ENCODE measurements at regions not wholly inside any gene's neighbourhood (a gene's known extent, or its start where the extent isn't known, plus 50 kb on each side); places are given as distances from the start of the nearest gene placed in this dataset.
"Not testable (repeated sequence)": the region's sequence is repeated elsewhere in the genome, so short reads cannot be mapped to it uniquely, and the experiment has no call there.

DNA sequence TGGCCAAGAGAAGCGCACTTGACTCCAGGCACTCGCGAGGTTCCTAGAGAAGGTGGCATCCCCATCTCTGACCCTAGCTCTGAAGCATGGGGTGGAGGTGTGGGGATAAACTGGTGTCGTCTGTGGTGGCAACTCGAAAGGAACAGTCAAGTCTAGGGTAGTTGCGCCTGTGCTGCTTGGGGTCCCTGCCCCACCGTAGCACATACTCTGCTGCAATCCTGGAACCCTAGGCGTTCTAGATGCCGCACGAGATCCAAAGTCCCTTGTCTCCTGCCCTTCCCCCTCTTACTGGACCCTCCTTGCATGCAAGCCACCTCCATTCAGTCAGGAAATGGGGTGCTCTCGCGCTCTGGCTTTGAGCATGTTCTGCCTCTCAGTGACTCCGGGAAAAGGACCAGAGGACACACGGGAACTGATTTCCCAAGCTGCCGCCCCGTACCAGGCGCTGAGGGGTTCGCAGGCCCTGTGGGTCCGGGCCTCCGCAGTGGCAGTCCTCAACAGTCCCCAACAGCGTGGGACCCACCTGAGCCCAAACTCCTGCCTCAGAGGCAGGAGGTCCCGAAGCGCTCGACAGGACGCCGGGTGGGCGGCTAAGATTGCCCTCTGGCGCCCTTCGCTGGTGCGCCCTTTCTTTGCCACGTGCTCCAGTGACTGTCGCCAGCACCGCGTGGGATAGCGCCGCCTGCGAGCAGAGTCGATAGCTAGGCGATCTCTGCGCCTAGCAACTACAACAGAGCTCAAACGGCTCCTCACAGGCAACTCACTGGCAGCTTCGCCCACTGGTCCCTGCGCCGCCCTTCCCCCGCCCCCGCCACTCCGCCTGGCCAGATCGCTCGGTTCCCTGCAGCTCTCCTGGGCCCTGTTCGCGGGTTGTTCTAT is 452.0 kb downstream of the REEP3 start:
- no peak for DNase-seq (ENCODE audit: low read depth)
- TF ChIP-seq, protein P1, sequence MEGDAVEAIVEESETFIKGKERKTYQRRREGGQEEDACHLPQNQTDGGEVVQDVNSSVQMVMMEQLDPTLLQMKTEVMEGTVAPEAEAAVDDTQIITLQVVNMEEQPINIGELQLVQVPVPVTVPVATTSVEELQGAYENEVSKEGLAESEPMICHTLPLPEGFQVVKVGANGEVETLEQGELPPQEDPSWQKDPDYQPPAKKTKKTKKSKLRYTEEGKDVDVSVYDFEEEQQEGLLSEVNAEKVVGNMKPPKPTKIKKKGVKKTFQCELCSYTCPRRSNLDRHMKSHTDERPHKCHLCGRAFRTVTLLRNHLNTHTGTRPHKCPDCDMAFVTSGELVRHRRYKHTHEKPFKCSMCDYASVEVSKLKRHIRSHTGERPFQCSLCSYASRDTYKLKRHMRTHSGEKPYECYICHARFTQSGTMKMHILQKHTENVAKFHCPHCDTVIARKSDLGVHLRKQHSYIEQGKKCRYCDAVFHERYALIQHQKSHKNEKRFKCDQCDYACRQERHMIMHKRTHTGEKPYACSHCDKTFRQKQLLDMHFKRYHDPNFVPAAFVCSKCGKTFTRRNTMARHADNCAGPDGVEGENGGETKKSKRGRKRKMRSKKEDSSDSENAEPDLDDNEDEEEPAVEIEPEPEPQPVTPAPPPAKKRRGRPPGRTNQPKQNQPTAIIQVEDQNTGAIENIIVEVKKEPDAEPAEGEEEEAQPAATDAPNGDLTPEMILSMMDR (conservative IDR thresholded peaks at IDR 0.05; ENCODE audit: low read depth, low read length), result no peak
- no peak overlapping the region for H3K4me3 ChIP-seq (ENCODE audit: low read depth, low read length)

DNA sequence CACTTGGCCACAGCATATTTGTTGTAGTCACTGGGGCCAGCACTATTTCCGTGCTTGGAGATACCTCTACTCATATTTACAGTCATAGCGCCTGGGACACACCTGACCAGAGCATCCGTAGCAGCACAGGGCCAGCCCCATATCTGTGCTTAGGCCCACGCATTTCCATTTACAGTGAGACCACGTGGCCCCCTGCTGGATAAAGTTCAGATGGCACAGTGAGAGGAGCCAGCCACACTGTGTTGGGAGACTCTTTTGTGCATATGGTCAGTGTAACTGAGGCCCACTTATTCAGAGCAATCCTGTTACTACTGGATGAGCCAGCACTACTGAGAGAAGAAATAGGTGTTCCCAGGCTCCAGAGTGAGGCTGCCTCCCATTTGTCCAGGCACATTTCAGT is 455.3 kb downstream of the REEP3 start:
- peak; percentile 38 for DNase-seq (ENCODE audit: low read depth)
- no peak overlapping the region for H3K4me3 ChIP-seq (ENCODE audit: low read depth, low read length)
- TF ChIP-seq, protein P1 (conservative IDR thresholded peaks at IDR 0.05; ENCODE audit: low read depth, low read length), result peak; percentile 61

DNA sequence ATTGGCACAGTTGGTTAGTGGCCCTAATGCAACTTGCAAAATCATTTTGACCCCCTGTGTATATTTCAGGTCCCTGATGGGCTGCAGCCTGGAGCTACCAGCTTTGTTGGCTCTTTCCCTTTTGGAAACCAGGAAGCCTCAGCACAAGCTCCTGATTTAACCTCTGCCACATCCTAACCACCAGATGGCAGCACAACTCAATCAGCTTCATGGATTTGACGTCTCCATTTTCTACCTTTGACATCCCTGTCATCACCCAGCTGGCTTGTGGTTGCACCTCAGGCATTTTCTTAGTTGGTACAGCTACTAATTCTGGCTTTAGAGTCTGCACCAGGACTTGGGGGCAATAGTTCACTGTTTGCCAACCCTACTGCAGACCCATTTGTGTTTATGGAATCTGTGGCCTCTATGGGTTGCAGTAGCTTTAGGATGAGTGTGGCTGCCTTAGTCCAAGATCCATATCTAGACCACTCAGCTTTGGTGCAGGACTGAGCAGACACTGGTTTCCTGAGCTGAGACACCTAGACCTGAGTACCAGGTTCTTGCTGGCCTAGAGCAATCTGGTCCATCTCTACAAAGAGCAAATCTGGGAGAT is 456.2 kb downstream of the REEP3 start:
- peak; percentile 54 for DNase-seq (ENCODE audit: low read depth)
- TF ChIP-seq, protein P1 (conservative IDR thresholded peaks at IDR 0.05; ENCODE audit: low read depth, low read length), result peak; percentile 71
- H3K4me3 ChIP-seq (ENCODE audit: low read depth, low read length), result no peak overlapping the region

DNA sequence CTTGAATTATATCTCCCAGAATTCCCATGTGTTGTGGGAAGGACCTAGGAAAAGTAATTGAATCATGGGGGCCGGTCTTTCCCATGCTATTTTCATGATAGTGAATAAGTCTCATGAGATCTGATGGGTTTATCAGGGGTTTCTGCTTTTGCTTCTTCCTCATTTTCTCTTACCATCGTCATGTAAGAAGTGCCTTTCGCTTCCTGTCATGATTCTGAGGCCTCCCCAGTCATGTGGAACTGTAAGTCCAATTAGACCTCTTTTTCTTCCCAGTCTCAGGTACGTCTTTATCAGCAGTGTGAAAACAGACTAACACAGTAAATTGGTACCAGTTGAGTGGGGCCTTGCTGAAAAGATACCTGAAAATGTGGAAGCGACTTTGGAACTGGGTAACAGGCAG is 459.7 kb downstream of the REEP3 start:
- not testable (repeated sequence) for H3K4me3 ChIP-seq (ENCODE audit: low read depth, low read length); DNase-seq (ENCODE audit: low read depth)

DNA sequence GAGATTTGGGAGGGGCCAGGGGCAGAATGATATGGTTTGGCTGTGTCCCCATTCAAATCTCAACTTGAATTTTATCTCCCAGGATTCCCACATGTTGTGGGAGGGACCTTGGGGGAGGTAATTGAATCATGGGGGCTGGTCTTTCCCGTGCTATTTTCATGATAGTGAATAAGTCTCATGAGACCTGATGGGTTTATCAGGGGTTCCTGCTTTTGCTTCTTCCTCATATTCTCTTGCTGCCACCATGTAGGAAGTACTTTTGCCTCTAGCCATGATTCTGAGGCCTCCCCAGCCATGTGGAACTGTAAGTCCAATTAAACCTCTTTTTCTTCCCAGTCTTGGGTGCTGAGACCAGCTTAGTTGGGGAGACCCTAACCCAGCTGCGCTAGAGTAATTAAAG is 462.9 kb downstream of the REEP3 start:
- H3K4me3 ChIP-seq (ENCODE audit: low read depth, low read length); DNase-seq (ENCODE audit: low read depth): not testable (repeated sequence)

DNA sequence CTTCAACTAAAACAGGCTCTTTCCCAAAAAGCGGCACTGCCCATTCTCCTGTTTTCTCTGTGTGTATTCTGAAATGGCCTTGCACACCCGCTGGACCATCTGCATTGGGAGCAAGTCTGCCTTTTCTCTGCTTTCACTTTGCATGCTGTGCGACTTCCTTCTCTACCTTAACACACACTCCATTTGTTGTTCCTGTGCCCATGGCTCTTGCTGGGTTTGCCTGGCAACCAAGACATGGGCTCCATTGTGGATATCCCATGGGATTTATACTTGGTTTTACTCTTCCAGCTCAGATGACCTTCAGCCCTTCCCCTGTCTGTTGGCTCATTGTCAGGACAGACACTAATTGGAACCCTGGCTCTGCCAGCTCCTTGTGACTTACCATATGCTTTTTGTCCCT is 465.3 kb downstream of the REEP3 start:
- TF ChIP-seq, protein P1 (conservative IDR thresholded peaks at IDR 0.05; ENCODE audit: low read depth, low read length), result no peak
- DNase-seq (ENCODE audit: low read depth), result no peak

DNA sequence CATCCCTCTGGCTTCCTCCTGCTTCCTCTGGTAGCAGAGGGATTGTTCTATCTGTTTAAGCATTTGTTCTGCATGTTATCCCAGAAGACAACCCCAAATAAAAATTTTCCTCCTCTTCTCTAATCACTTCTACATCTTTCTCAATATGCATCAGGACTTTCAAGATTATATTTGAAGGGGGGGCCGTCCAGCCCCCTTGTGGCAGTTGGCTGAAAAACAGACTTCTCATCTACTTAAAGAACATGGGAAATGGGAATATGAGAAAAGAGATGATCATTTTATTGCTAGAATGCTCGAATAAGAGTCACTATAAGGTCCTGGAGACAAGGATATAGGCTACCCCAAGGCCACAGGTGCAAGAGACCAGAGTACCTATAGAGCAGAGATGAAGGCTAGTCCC is 466.0 kb downstream of the REEP3 start:
- H3K4me3 ChIP-seq (ENCODE audit: low read depth, low read length), result no peak overlapping the region

More for the DNA sequence above, 465.3 kb downstream of the REEP3 start:
- H3K4me3 ChIP-seq (ENCODE audit: low read depth, low read length), result no peak overlapping the region

More for the DNA sequence above, 466.0 kb downstream of the REEP3 start:
- TF ChIP-seq, protein P1 (conservative IDR thresholded peaks at IDR 0.05; ENCODE audit: low read depth, low read length), result peak; percentile 17
- DNase-seq (ENCODE audit: low read depth), result no peak

Measured in choroid plexus epithelial cell (primary cell).